GM23338 (cell line): ENCODE measurements at regions not wholly inside any gene's neighbourhood (a gene's known extent, or its start where the extent isn't known, plus 50 kb on each side); places are given as distances from the start of the nearest gene placed in this dataset.

Source experiments
- CTCF ChIP-seq, 2 experiments: fragments of 200-600 bp in 1 of 2; sonication (generic) in 1 of 2; conservative IDR thresholded peaks; 2 replicates each; pipeline versions ENCODE4 v1.5.1 to v1.6.1; 2016 to 2017; ENCODE audit warnings: antibody characterized with exemption in 2 of 2, low read depth in 2 of 2, mild to moderate bottlenecking in 2 of 2, moderate library complexity in 1 of 2
- EZH2 ChIP-seq: fragments of 200-600 bp; sonication (generic); IDR thresholded peaks from one replicate; pipeline ENCODE4 v1.8.0; 2017; ENCODE audit warnings: antibody characterized with exemption, mild to moderate bottlenecking, low read depth; ENCODE audit not compliant: unreplicated experiment
- EZH2phosphoT487 ChIP-seq: fragments of 200-600 bp; sonication (generic); IDR thresholded peaks from one replicate; pipeline ENCODE4 v1.8.1; 2018; ENCODE audit warnings: antibody characterized with exemption; ENCODE audit not compliant: unreplicated experiment
- JUNB ChIP-seq: IDR thresholded peaks from one replicate; pipeline ENCODE4 v1.6.1; 2016; ENCODE audit warnings: antibody characterized with exemption; ENCODE audit not compliant: unreplicated experiment
- POLR2AphosphoS5 ChIP-seq: IDR thresholded peaks from 2 replicates; pipeline ENCODE4 v1.6.1; 2016; ENCODE audit warnings: antibody characterized with exemption, low read depth
- REST ChIP-seq: IDR thresholded peaks from one replicate; pipeline ENCODE4 v1.6.1; 2018; ENCODE audit warnings: antibody characterized with exemption; ENCODE audit not compliant: unreplicated experiment
- ZNF114 ChIP-seq: fragments of 250-450 bp; sonication (Bioruptor Pico); IDR thresholded peaks from 2 replicates; pipeline ENCODE4 v1.5.0; 2020; ENCODE audit warnings: mild to moderate bottlenecking, moderate library complexity
- ZNF331 ChIP-seq: fragments of 250-450 bp; sonication (Bioruptor Pico); IDR thresholded peaks from 2 replicates; pipeline ENCODE4 v1.5.0; 2020; ENCODE audit warnings: low read depth, mild to moderate bottlenecking, moderate library complexity

- TF ChIP-seq CTCF (conservative IDR thresholded peaks at IDR 0.05; ENCODE audit: low read depth in 2 of 2): no peak
- no peak for TF ChIP-seq ZNF114 (CRISPR knock-in tag)
- TF ChIP-seq JUNB: no peak
- no peak for TF ChIP-seq POLR2AphosphoS5
- no peak for TF ChIP-seq EZH2phosphoT487
- no peak for TF ChIP-seq EZH2
- no peak for TF ChIP-seq REST
- no peak for TF ChIP-seq ZNF331
Measured at GRCh38 chr6:86609549-86610388, 327.6 kb upstream of the HTR1E start.
